ENCODE measurements at regions not wholly inside any gene's neighbourhood (a gene's known extent, or its start where the extent isn't known, plus 50 kb on each side); places are given as distances from the start of the nearest gene placed in this dataset.

GRCh38 chr9:75623462-75623861 is 267.0 kb upstream of the PCSK5 start:
- ATAC-seq (no peak), FAIRE-seq (no peak), DNase-seq (ENCODE audit: low read depth in 1 of 2, low spot score in 1 of 2) (no peak)
- no peaks in the 10 kb centered on the region for H3K4me1 ChIP-seq
- H3K9me3 ChIP-seq, result no peaks in the 10 kb centered on the region
- no peak overlapping the region for H3K27ac ChIP-seq
- POLR2A ChIA-PET, result no interaction called here
- TF ChIP-seq ATOH8 (CRISPR knock-in tag; IDR thresholded peaks at IDR 0.05; ENCODE audit: low read depth) (no peak), PBX3 (IDR thresholded peaks at IDR 0.05) (no peak), EHF (CRISPR knock-in tag; IDR thresholded peaks at IDR 0.05) (no peak), MAZ (IDR thresholded peaks at IDR 0.05; ENCODE audit: borderline replicate concordance, low read depth, low read length) (no peak), ZNF302 (CRISPR knock-in tag; IDR thresholded peaks at IDR 0.05) (no peak), HES2 (IDR thresholded peaks at IDR 0.05) (no peak), HOXB13 (CRISPR knock-in tag; IDR thresholded peaks at IDR 0.05; ENCODE audit: low read depth) (no peak), TFCP2L1 (CRISPR knock-in tag; IDR thresholded peaks at IDR 0.05) (no peak), MAFK (IDR thresholded peaks at IDR 0.05; ENCODE audit: partially characterized antibody) (no peak), FOSB (CRISPR knock-in tag; IDR thresholded peaks at IDR 0.05) (no peak), CTCF (IDR thresholded peaks at IDR 0.05) (no peak), TP53 (CRISPR knock-in tag; IDR thresholded peaks at IDR 0.05) (no peak), FOXS1 (CRISPR knock-in tag; IDR thresholded peaks at IDR 0.05) (no peak), ZC3H11A (IDR thresholded peaks at IDR 0.05) (no peak), GATA3 (IDR thresholded peaks at IDR 0.05; ENCODE audit: borderline replicate concordance) (no peak), SMC3 (IDR thresholded peaks at IDR 0.05) (no peak), NPAS2 (CRISPR knock-in tag; IDR thresholded peaks at IDR 0.05; ENCODE audit: borderline replicate concordance) (no peak)
- H3K4me3 ChIP-seq, result no peak overlapping the region
- no peak overlapping the region for H3K4me2 ChIP-seq
- CTCF ChIA-PET, result no interaction called here

- WGBS (ENCODE audit: missing lambda C conversion rate), result 0% methylated on average over 1 of the region's 2 CpGs
- POLR2A ChIA-PET, result no interaction called here
- ATAC-seq, result no peak
Measured at GRCh38 chr9:75624998-75625397, 265.5 kb upstream of the PCSK5 start.

More at GRCh38 chr9:75624998-75625397, 265.5 kb upstream of the PCSK5 start:
- Histone ChIP-seq H3K4me3 (no peak overlapping the region), H3K9me3 (no peaks in the 10 kb centered on the region), H3K4me2 (no peak overlapping the region), H3K4me1 (no peaks in the 10 kb centered on the region), H3K27ac (no peak overlapping the region)
- no peak for DNase-seq (ENCODE audit: low read depth in 1 of 2, low spot score in 1 of 2)
- CTCF ChIA-PET, result interaction anchor here (1.1 kb wide), 1 partner anchor 11 kb away, joined by 3 read pairs; no protein-coding TSS in a partner anchor
- TF ChIP-seq FOXS1 (CRISPR knock-in tag; IDR thresholded peaks at IDR 0.05) (no peak), POLR2A (IDR thresholded peaks at IDR 0.05; ENCODE audit: low read length) (no peak), CEBPB (IDR thresholded peaks at IDR 0.05) (no peak), PBX3 (IDR thresholded peaks at IDR 0.05) (no peak), HEYL (CRISPR knock-in tag; IDR thresholded peaks at IDR 0.05) (no peak), RAD21 (conservative IDR thresholded peaks at IDR 0.05 in 1 of 2, IDR thresholded peaks at IDR 0.05 in 1 of 2) (no peak), ZC3H11A (IDR thresholded peaks at IDR 0.05) (no peak), USF2 (IDR thresholded peaks at IDR 0.05) (no peak), CHD2 (IDR thresholded peaks at IDR 0.05; ENCODE audit: low read length, partially characterized antibody) (no peak), FOSL2 (IDR thresholded peaks at IDR 0.05) (no peak), FOSL2 (CRISPR knock-in tag; IDR thresholded peaks at IDR 0.05) (no peak), CBX2 (IDR thresholded peaks at IDR 0.05; ENCODE audit: borderline replicate concordance, low read depth) (no peak)
- no peak for FAIRE-seq
